ENCODE measurements at regions not wholly inside any gene's neighbourhood (a gene's known extent, or its start where the extent isn't known, plus 50 kb on each side); places are given as distances from the start of the nearest gene placed in this dataset.

DNA sequence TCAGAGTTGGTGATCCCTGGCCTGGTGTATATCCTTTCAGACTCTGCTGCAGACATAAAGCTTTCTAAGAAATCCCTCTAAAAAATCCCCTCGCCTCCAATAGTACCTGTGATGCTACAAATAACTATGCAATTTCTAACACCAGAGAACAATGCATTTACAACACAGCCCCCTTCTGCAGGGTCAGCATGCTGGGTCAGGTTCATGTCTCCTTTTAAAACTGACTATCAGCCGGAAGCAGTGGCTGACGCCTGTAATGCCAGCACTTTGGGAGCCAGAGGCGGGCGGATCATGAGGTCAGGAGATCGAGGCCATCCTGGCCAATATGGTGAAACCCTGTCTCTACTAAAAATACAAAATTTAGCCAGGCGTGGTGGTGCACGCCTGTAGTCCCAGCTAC, 77.0 kb upstream of the SPATA12 start:
- no peak for DNase-seq

- no peak for DNase-seq
Observed at GRCh38 chr3:56981445-56982230, 78.8 kb upstream of the SPATA12 start.

DNA sequence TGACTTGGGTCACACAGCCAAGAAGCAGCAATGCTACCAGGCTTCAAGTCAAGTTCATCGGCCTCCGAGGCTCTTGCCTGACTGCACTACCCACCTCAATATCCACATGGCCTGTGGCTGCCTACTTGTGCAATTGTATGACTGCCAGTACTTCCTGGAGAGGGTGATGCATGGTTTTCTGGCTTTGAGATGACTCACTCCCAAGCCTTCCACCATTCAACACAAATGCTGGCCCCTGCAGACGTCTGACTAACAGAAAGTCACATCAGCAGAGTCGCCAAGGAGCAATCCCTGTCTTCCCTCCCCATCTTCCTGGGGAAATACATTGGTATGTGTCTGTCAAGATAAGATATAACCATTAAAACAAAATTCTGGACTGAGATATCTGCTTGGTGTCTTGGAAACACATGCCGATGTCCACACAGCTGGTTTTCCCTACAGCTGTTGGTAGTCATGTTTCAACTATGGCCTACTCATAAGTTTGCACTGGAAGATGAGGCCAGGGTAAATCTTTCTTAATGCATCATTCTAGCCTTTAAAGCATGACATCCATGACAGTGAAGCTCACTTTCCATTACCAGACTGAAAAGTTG, 79.6 kb upstream of the SPATA12 start:
- no peak for DNase-seq

DNA sequence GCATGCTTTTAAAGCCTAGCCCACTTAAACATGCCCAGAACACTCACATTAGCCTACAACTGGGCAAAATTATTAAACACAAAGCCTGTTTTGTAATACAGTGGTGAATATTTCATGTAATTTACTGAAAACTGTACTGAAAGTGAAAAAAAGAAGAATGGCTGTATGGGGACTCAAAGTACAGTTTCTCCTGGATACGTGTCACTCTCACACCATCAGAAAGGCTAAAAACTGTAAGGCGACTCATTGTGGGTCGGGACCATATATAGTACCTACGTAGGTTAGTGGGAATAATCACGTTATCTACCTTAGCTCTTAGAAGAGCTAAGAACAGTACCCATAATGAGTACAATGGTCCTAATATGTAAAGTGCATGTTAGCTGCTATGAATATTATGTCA, 80.2 kb upstream of the SPATA12 start:
- DNase-seq = no peak

DNA sequence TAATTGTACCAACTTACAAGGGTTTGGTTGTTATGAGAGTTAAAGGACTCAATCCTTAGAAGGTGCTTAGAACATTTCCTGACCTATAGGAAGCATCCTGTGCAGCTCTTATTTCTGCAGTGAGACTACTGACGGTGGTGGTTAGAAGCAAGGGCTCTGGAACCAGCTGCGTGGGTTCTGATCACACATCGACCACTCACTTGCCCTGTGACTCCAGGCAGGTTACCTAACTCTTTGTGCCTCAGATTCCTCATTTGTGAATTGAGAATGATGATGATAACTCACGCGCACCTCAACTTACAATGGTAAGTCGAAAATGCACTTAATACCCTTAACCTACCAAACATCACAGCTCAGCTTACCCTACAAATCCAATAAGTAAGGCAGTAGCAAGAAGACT, 80.7 kb upstream of the SPATA12 start:
- DNase-seq = no peak

DNA sequence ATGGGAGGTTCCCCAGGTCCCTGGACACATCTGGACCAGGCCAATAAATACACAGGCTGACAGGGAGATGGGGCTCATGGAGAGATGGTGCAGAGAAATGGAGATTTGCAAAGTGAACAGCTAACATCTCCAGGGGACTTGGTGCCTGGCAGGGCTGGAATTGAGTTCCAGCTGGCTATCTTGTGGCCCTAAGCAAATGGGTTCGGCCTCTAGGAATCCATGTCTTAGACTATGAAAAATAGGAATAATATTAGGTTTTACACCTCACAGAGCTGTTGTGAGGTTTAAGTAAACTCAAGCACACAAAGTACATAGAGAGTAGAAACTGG, 82.9 kb upstream of the SPATA12 start:
- no peak for DNase-seq

- peak; percentile 91 for DNase-seq
Observed at GRCh38 chr3:56976651-56977560, 83.6 kb upstream of the SPATA12 start.

DNA sequence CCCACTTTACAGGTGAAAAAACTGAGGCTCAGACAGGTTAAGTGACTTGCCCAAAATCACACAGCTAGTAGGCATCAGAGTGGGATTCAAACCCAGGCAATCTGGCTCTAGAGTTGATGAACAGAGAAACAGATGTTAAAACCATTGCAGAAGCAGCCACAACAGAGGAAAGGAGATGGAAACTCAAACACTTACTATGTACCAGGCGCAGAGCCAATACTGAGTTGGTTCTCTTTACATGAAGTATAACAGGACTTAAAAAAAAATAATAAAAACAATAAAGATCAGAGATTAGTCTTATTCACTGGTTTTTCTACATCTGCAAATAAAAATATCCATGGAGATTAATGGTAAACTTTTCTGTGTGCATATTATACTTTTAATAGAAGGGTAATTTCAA, 84.9 kb upstream of the SPATA12 start:
- DNase-seq = no peak

GRCh38 chr3:56974247-56974930, 86.1 kb upstream of the SPATA12 start:
- no peak for DNase-seq

DNA sequence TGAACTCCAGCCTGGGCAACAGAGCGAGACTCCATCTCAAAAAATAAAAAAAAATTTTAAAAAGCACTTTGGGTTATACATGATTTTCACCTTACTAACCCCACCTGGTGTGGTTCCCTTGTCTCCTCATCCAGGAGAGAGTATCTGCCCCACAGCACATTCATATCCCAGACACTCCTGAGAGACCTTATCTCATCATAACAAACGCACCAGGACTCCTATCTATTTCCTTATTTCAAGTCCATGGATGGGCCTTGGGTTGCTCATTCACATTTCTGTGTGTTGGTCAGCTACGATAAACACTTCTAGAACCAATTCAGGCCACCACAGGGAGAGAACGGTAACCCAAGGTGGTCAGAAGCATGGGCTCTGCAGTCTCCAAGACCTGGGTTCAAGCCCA, 88.6 kb upstream of the SPATA12 start:
- no peak for DNase-seq

DNA sequence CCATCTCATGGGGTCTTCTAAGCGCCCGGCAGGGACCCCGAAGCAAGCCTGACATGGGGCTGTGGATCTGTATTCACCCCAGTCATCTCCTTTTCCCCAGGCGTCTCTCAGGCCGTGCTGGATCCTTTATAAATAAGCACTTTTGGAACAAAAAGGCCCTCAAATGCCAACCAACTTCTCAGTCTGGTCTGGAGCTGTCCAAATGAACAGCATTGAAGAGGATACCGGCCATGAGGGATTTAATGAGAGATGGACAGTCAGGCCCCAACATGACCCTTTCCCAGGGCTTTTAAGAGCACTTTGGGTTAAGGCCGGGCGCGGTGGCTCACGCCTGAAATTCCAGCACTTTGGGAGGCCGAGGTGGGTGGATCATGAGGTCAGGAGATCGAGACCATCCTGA, 89.2 kb upstream of the SPATA12 start:
- no peak for DNase-seq

GRCh38 chr3:56970461-56970879, 90.0 kb upstream of the SPATA12 start:
- DNase-seq = no peak

DNA sequence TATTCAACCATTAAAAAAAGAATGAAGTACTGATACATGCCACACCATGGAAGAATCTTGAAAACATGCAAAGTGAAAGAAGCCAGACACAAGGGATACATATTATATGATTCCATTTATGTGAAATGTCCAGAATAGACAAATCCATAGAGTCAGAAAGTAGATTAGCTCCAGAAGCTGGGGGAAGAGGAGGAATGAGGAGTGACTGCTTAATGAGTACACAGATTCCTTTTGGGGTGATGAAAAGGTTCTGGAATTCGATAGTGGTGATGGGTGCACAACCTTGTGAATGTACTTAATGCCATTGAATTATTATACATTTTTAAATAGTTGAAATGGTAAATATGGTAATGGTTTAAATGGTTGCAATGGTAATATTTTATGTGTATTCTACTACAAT, 90.6 kb upstream of the SPATA12 start:
- DNase-seq = no peak

GRCh38 chr3:56966509-56966908, 94.0 kb upstream of the SPATA12 start:
- no peak for DNase-seq

DNA sequence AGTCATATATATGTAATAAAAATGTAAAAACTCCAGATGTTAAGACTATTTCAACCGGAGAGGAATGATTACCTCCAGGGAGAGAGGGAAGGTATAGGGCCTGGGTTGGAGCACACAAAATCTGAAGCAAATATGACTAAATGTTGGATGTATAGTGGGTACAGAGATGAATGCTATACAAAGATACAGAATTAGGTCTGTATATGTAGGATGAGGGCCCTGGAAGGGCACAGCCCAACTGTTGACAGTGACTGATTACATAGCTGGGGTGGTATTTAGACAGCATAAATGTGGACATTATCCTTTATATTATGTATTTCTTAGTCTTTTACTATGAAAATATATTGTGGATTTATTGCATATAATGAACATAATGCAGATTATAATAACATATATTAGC, 94.4 kb upstream of the SPATA12 start:
- DNase-seq = no peak

- no peak for DNase-seq
Observed at GRCh38 chr3:56962922-56963321, 97.5 kb upstream of the SPATA12 start.

DNA sequence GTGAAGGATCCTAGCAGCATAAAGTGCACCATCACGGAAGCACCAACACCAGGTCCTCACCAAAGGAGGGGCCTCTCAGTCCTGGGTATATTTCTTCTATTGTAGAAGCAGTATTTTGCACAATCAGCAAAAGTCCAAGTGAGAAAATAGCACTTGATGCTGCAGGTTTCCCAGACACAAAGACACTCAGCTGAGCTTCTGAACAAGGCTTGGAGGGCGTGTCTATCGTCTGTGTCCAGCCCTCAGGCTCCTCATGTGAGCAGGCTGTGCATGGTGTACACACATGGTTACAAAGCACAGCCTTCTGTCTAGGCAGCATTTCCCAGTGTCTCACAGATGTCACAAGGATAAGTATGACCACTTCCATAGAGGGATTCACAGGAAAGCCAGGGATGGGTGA, 98.3 kb upstream of the SPATA12 start:
- DNase-seq = no peak

DNA sequence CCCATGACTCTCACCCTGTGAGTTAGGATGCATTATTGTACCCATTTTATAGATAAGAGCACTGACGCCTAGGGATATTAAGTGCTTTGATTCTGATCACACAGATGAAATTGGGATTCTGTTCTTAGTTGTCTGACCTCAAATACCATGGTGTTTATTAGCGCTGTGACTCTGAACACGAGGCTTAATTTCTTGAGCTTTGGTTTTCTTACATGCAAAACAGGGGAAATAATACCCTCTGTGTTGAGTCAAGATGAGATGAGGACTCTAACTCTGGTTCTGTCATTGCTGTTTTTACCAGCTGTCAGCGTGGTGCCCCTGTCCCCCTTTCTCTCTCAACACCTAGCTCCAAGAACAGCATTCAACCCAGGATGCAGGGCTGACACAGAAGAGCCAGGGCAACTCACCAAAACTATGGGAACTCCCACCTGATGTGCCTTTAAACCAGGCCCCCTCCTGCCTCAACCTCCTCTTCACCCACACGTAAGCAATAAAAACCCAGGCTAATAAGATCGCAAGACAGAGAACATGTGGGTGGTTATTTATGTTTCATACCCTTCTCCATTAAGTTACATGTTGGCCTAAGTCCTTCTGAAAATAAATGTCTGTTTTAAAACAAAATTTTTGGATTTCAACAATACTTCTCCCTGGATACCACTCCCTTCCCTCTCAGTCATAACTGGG, 100.1 kb upstream of the SPATA12 start:
- no peak for DNase-seq

GRCh38 chr3:56958879-56959278, 101.6 kb upstream of the SPATA12 start:
- no peak for DNase-seq

DNA sequence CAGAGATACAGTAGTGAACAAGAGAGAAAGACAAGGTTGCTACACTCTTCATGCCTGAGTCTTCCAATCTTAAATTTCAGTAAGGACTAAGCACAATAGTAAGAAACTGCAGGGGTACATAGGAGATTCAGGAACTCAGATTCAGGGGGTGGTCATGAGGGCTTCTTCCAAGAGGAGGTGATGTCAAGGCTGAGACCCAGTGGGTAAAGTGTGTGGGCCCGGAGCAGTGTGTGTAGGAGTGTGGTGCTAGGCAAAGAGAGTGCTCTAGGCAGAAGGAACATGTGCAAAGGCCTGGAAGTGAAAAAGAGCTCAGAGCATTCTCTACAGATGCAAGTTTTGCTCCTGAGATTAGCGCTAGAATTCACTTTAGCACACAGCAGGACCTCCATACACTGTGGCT, 102.9 kb upstream of the SPATA12 start:
- no peak for DNase-seq

DNA sequence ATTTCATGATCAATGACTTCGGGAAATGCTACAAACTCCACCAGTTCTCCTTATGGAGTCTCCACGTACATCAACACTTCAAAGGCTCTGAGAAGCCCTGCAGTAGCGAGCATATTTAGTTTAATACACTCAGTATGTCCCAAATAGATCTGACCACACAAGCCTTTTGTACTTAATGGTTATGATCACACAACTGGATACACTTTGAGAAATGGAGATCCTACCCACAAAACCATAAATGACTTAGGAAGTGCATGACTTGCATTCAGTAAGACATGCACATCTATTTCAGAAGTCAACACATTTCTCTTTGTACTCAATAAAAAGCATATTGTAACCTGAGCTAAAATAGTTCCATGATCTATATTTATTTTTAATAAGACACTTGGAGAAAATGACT, 103.6 kb upstream of the SPATA12 start:
- no peak for DNase-seq

GRCh38 chr3:56955492-56956111, 104.9 kb upstream of the SPATA12 start:
- no peak for DNase-seq
